ENCODE measurements at regions not wholly inside any gene's neighbourhood (a gene's known extent, or its start where the extent isn't known, plus 50 kb on each side); places are given as distances from the start of the nearest gene placed in this dataset.

- no peak overlapping the region for H3K27ac ChIP-seq
- no peaks in the 10 kb centered on the region for H3K36me3 ChIP-seq
- no peaks in the 10 kb centered on the region for H3K9me3 ChIP-seq
- no peak overlapping the region for H3K4me3 ChIP-seq
- TF ChIP-seq CTCF (IDR thresholded peaks at IDR 0.05) = no peak
- no peak for TF ChIP-seq EP300 (IDR thresholded peaks at IDR 0.05)
- TF ChIP-seq POLR2A (IDR thresholded peaks at IDR 0.05) = no peak
- intact Hi-C loops (cut with DNase I) = no loop called here
- H3K27me3 ChIP-seq = no peaks in the 10 kb centered on the region
- H3K4me1 ChIP-seq (ENCODE audit: insufficient read depth) = peaks cover 2% of the 10 kb centered on the region
- DNase-seq = no peak
Observed at GRCh38 chr2:220272656-220273055, 645.2 kb downstream of the SLC4A3 start.

GRCh38 chr2:220273082-220273481, 645.7 kb downstream of the SLC4A3 start:
- TF ChIP-seq EP300 (IDR thresholded peaks at IDR 0.05) = no peak
- TF ChIP-seq CTCF (IDR thresholded peaks at IDR 0.05) = no peak
- TF ChIP-seq POLR2A (IDR thresholded peaks at IDR 0.05) = no peak
- no peaks in the 10 kb centered on the region for H3K36me3 ChIP-seq
- DNase-seq = no peak
- WGBS, 3 donors = 30 to 45% (median 34%) methylated on average over 2 of the region's 2 CpGs
- H3K4me1 ChIP-seq (ENCODE audit: insufficient read depth) = peaks cover 2% of the 10 kb centered on the region
- H3K27ac ChIP-seq = no peak overlapping the region
- no peaks in the 10 kb centered on the region for H3K9me3 ChIP-seq
- no peak overlapping the region for H3K4me3 ChIP-seq
- intact Hi-C loops (cut with DNase I) = no loop called here
- no peaks in the 10 kb centered on the region for H3K27me3 ChIP-seq

GRCh38 chr2:220275454-220275853, 648.0 kb downstream of the SLC4A3 start:
- H3K27me3 ChIP-seq = no peaks in the 10 kb centered on the region
- WGBS, 3 donors = 98 to 100% (median 99%) methylated on average over 3 of the region's 3 CpGs
- intact Hi-C loops (cut with DNase I) = loop anchor here in 1 of 4 donors (5.0 kb wide), 1 partner anchor 1663 kb away; no protein-coding TSS in a partner anchor

GRCh38 chr2:220276741-220277444, 649.5 kb downstream of the SLC4A3 start:
- Histone ChIP-seq H3K27ac (no peak overlapping the region), H3K4me1 (ENCODE audit: insufficient read depth) (peaks cover 2% of the 10 kb centered on the region), H3K36me3 (no peaks in the 10 kb centered on the region), H3K9me3 (no peaks in the 10 kb centered on the region), H3K4me3 (no peak overlapping the region), H3K27me3 (no peaks in the 10 kb centered on the region)
- TF ChIP-seq POLR2A (IDR thresholded peaks at IDR 0.05) = no peak
- no peak for TF ChIP-seq CTCF (IDR thresholded peaks at IDR 0.05)
- no peak for TF ChIP-seq EP300 (IDR thresholded peaks at IDR 0.05)
- intact Hi-C loops (cut with DNase I) = loop anchor here in 1 of 4 donors (5.0 kb wide), 1 partner anchor 1665 kb away; no protein-coding TSS in a partner anchor
- 65 to 84% (median 70%) methylated on average over 2 of the region's 2 CpGs for WGBS, 3 donors
- no peak for DNase-seq

More at GRCh38 chr2:220275454-220275853, 648.0 kb downstream of the SLC4A3 start:
- TF ChIP-seq EP300 (IDR thresholded peaks at IDR 0.05) = no peak
- no peak for TF ChIP-seq POLR2A (IDR thresholded peaks at IDR 0.05)
- no peak for DNase-seq
- Histone ChIP-seq H3K4me1 (ENCODE audit: insufficient read depth) (peaks cover 2% of the 10 kb centered on the region), H3K27ac (no peak overlapping the region), H3K4me3 (no peak overlapping the region), H3K9me3 (no peaks in the 10 kb centered on the region), H3K36me3 (no peaks in the 10 kb centered on the region)

- peak; percentile 27 to 53 (median 37) for DNase-seq
- no peak overlapping the region for H3K4me3 ChIP-seq
- no peak overlapping the region for H3K27ac ChIP-seq
- intact Hi-C loops (cut with DNase I) = loop anchor here in 1 of 4 donors (5.0 kb wide), 1 partner anchor 1665 kb away; no protein-coding TSS in a partner anchor
- no peaks in the 10 kb centered on the region for H3K9me3 ChIP-seq
- H3K27me3 ChIP-seq = no peaks in the 10 kb centered on the region
- no peaks in the 10 kb centered on the region for H3K36me3 ChIP-seq
- H3K4me1 ChIP-seq (ENCODE audit: insufficient read depth) = peaks cover 2% of the 10 kb centered on the region
- WGBS, 3 donors = 15 to 23% (median 17%) methylated on average over 3 of the region's 3 CpGs
- TF ChIP-seq EP300 (IDR thresholded peaks at IDR 0.05) = no peak
- no peak for TF ChIP-seq CTCF (IDR thresholded peaks at IDR 0.05)
- no peak for TF ChIP-seq POLR2A (IDR thresholded peaks at IDR 0.05)
Observed at GRCh38 chr2:220277445-220277975, 650.1 kb downstream of the SLC4A3 start.
